WTC11 (cell line): ENCODE measurements at regions not wholly inside any gene's neighbourhood (a gene's known extent, or its start where the extent isn't known, plus 50 kb on each side); places are given as distances from the start of the nearest gene placed in this dataset.

ENCODE experiments used
- CREB1 ChIP-seq: sonication (generic); formaldehyde crosslinking; IDR thresholded peaks from 2 replicates; pipeline ENCODE4 v1.8.0; 2023; ENCODE audit warnings: mild to moderate bottlenecking, missing genetic modification reagents
- RELA ChIP-seq: sonication (generic); formaldehyde crosslinking; IDR thresholded peaks from 2 replicates; pipeline ENCODE4 v1.8.1; 2022; ENCODE audit warnings: missing genetic modification reagents, mild to moderate bottlenecking, borderline replicate concordance
- TF ChIP-seq, protein P1 (sequence below): sonication (generic); formaldehyde crosslinking; IDR thresholded peaks from 2 replicates; pipeline ENCODE4 v1.8.1; 2023; ENCODE audit warnings: mild to moderate bottlenecking, missing genetic modification reagents, moderate library complexity
- TF ChIP-seq, protein P2 (sequence below): fragments of 200-600 bp; IDR thresholded peaks from 2 replicates; pipeline ENCODE4 v1.8.0; 2022; ENCODE audit warnings: antibody characterized with exemption
- TF ChIP-seq, protein P3 (sequence below): sonication (generic); formaldehyde crosslinking; IDR thresholded peaks from 2 replicates; pipeline ENCODE4 v1.8.0; 2023; ENCODE audit warnings: mild to moderate bottlenecking, missing genetic modification reagents

DNA sequence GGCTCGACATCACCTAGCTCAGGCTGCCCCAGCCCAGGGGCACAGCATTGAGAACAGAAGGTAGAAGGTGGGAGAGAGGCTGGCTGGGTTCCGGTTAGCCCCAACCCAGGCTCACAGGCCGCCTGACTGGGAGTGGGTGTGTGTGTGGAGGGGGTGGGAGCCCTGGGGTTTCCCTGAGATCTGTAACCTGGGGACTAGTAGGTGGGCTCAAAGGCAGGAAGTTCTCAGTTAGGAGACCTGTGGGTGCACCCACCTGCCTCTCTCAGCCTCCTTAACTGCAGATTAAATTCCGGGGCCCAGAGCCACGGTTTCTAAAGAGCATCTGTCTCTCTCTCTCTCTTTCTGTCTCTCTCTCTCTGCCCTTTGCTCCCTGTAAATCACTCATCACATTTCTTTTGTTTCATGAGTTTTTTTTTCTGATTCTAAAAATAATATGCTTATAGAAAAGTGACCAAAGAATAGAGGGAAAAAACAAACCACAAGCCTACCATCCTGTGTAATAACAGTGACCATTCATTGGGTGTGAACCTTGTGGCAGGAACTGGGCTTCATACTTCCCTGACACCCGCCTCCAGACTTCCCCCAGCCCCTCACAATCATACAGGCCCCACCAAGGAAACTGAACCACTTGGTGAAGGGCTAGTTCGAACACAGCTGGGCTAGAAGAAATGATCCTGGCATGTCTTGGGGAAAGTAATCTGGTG lies 83.4 kb upstream of the SMNDC1 start:
- TF ChIP-seq, protein P1, sequence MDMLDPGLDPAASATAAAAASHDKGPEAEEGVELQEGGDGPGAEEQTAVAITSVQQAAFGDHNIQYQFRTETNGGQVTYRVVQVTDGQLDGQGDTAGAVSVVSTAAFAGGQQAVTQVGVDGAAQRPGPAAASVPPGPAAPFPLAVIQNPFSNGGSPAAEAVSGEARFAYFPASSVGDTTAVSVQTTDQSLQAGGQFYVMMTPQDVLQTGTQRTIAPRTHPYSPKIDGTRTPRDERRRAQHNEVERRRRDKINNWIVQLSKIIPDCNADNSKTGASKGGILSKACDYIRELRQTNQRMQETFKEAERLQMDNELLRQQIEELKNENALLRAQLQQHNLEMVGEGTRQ (CRISPR knock-in tag) = no peak
- TF ChIP-seq, protein P2, sequence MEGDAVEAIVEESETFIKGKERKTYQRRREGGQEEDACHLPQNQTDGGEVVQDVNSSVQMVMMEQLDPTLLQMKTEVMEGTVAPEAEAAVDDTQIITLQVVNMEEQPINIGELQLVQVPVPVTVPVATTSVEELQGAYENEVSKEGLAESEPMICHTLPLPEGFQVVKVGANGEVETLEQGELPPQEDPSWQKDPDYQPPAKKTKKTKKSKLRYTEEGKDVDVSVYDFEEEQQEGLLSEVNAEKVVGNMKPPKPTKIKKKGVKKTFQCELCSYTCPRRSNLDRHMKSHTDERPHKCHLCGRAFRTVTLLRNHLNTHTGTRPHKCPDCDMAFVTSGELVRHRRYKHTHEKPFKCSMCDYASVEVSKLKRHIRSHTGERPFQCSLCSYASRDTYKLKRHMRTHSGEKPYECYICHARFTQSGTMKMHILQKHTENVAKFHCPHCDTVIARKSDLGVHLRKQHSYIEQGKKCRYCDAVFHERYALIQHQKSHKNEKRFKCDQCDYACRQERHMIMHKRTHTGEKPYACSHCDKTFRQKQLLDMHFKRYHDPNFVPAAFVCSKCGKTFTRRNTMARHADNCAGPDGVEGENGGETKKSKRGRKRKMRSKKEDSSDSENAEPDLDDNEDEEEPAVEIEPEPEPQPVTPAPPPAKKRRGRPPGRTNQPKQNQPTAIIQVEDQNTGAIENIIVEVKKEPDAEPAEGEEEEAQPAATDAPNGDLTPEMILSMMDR = no peak
- TF ChIP-seq RELA (CRISPR knock-in tag) = no peak
- TF ChIP-seq CREB1 (CRISPR knock-in tag) = no peak
- TF ChIP-seq, protein P3, sequence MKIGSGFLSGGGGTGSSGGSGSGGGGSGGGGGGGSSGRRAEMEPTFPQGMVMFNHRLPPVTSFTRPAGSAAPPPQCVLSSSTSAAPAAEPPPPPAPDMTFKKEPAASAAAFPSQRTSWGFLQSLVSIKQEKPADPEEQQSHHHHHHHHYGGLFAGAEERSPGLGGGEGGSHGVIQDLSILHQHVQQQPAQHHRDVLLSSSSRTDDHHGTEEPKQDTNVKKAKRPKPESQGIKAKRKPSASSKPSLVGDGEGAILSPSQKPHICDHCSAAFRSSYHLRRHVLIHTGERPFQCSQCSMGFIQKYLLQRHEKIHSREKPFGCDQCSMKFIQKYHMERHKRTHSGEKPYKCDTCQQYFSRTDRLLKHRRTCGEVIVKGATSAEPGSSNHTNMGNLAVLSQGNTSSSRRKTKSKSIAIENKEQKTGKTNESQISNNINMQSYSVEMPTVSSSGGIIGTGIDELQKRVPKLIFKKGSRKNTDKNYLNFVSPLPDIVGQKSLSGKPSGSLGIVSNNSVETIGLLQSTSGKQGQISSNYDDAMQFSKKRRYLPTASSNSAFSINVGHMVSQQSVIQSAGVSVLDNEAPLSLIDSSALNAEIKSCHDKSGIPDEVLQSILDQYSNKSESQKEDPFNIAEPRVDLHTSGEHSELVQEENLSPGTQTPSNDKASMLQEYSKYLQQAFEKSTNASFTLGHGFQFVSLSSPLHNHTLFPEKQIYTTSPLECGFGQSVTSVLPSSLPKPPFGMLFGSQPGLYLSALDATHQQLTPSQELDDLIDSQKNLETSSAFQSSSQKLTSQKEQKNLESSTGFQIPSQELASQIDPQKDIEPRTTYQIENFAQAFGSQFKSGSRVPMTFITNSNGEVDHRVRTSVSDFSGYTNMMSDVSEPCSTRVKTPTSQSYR (CRISPR knock-in tag) = no peak
